T-helper 1 cell (primary cell): ENCODE measurements at regions not wholly inside any gene's neighbourhood (a gene's known extent, or its start where the extent isn't known, plus 50 kb on each side); places are given as distances from the start of the nearest gene placed in this dataset.
"Not testable (repeated sequence)": the region's sequence is repeated elsewhere in the genome, so short reads cannot be mapped to it uniquely, and the experiment has no call there.

Experiments used
- DNase-seq, 5 donors: peaks; one replicate each; pipeline ENCODE4 v3.0.0-alpha.2; 2012 to 2020

- no peak for DNase-seq
These were observed 221.6 kb downstream of the NR2F1-AS1 start for GRCh38 chr5:93359296-93359959.

- no peak for DNase-seq
These were observed 222.8 kb downstream of the NR2F1-AS1 start for GRCh38 chr5:93358176-93358575.

- no peak for DNase-seq
These were observed 223.3 kb downstream of the NR2F1-AS1 start for GRCh38 chr5:93357686-93358085.

GRCh38 chr5:93355691-93356090, 225.3 kb downstream of the NR2F1-AS1 start:
- no peak for DNase-seq

- DNase-seq = no peak
These were observed 228.8 kb downstream of the NR2F1-AS1 start for GRCh38 chr5:93352186-93352585.

GRCh38 chr5:93349613-93350012, 231.4 kb downstream of the NR2F1-AS1 start:
- no peak for DNase-seq

- DNase-seq = no peak
These were observed 232.8 kb downstream of the NR2F1-AS1 start for GRCh38 chr5:93348231-93348630.

GRCh38 chr5:93346850-93347249, 234.2 kb downstream of the NR2F1-AS1 start:
- DNase-seq = not testable (repeated sequence)

GRCh38 chr5:93346301-93346700, 234.7 kb downstream of the NR2F1-AS1 start:
- DNase-seq = no peak

- DNase-seq = no peak
These were observed 237.4 kb downstream of the NR2F1-AS1 start for GRCh38 chr5:93343570-93343969.

- no peak for DNase-seq
These were observed 238.4 kb downstream of the NR2F1-AS1 start for GRCh38 chr5:93342563-93343061.

- no peak for DNase-seq
These were observed 240.1 kb downstream of the NR2F1-AS1 start for GRCh38 chr5:93340881-93341280.

GRCh38 chr5:93337138-93337537, 243.9 kb downstream of the NR2F1-AS1 start:
- no peak for DNase-seq

GRCh38 chr5:93336330-93337110, 244.5 kb downstream of the NR2F1-AS1 start:
- DNase-seq = no peak

GRCh38 chr5:93331863-93332262, 249.2 kb downstream of the NR2F1-AS1 start:
- DNase-seq = no peak

GRCh38 chr5:93331241-93331640, 249.8 kb downstream of the NR2F1-AS1 start:
- no peak for DNase-seq

- DNase-seq = no peak
These were observed 250.5 kb downstream of the NR2F1-AS1 start for GRCh38 chr5:93330506-93330905.

- DNase-seq = no peak
These were observed 251.3 kb downstream of the NR2F1-AS1 start for GRCh38 chr5:93329756-93330155.

- no peak for DNase-seq
These were observed 252.2 kb downstream of the NR2F1-AS1 start for GRCh38 chr5:93328833-93329232.

GRCh38 chr5:93327605-93328004, 253.4 kb downstream of the NR2F1-AS1 start:
- DNase-seq = no peak

GRCh38 chr5:93325946-93326345, 255.1 kb downstream of the NR2F1-AS1 start:
- no peak for DNase-seq

GRCh38 chr5:93322974-93323860, 257.8 kb downstream of the NR2F1-AS1 start:
- DNase-seq = no peak

GRCh38 chr5:93320920-93321445, 260.0 kb downstream of the NR2F1-AS1 start:
- no peak for DNase-seq
